Testis (tissue), 2 donors: ENCODE measurements at regions not wholly inside any gene's neighbourhood (a gene's known extent, or its start where the extent isn't known, plus 50 kb on each side); places are given as distances from the start of the nearest gene placed in this dataset.

Source experiments
- DNase-seq: peaks from one replicate; pipeline ENCODE4 v3.0.0-alpha.2; 2019
- H3K27ac ChIP-seq, 2 donors: fragments of 200-600 bp; sonication (generic); one replicate each; pipeline ENCODE4 v1.5.1; 2019
- H3K27me3 ChIP-seq: fragments of 200-600 bp; sonication (generic); one replicate; pipeline ENCODE4 v1.5.1; 2019
- H3K36me3 ChIP-seq: fragments of 200-600 bp; sonication (generic); one replicate; pipeline ENCODE4 v1.5.1; 2017; ENCODE audit warnings: low read depth; ENCODE audit errors: missing control alignments
- H3K4me1 ChIP-seq: fragments of 200-600 bp; sonication (generic); one replicate; pipeline ENCODE4 v1.5.1; 2019
- H3K4me3 ChIP-seq, 2 donors: fragments of 200-600 bp; sonication (generic); one replicate each; pipeline ENCODE4 v1.5.1; 2017 to 2019
- H3K9me3 ChIP-seq: fragments of 200-600 bp; sonication (generic); one replicate; pipeline ENCODE4 v1.5.1; 2017
- POLR2A ChIP-seq: fragments of 450-650 bp; IDR thresholded peaks from one replicate; pipeline ENCODE4 v1.6.1; 2017; ENCODE audit warnings: antibody characterized with exemption, mild to moderate bottlenecking, moderate library complexity
- WGBS, 2 donors: methylation state at CpG; one replicate each; pipeline ENCODE4 v1.1.5; 2018; 5-methylcytosine and 5-hydroxymethylcytosine counted together
- intact Hi-C: fragments of 100-400 bp; cut with DNase I; formaldehyde crosslinking; loops from one replicate; pipeline ENCODE4 v1.15.1; 2023; ENCODE audit warnings: low total_unique reads
- TF ChIP-seq, protein P1 (sequence below), 3 experiments: fragments of 450-650 bp in 2 of 3; fragments of 200-600 bp in 1 of 3; sonication (generic) in 1 of 3; IDR thresholded peaks; one replicate each; pipeline ENCODE4 v1.5.1; 2016 to 2019; ENCODE audit warnings: antibody characterized with exemption in 3 of 3, mild to moderate bottlenecking in 2 of 3, moderate library complexity in 1 of 3

DNA sequence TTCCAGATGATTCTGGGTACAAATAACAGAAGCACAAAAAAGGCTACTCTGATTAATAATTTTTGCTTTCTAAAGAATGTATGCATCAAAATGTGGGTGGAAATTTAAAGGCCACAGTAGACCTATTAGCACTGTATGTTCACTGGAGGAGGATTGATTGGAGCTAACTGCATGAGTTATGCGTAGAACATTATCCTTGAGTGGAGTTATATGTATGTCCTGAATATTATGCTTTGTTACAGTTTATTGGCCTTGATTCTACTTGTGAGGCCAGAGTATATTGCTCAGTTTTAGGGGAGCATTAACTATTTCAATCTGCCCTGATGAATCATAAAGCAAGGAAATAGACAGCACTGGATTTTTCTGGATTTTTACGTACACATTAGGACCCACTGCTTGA lies 87.9 kb downstream of the CDCA7 start:
- Histone ChIP-seq H3K36me3 (no peaks in the 10 kb centered on the region), H3K27me3 (no peaks in the 10 kb centered on the region), H3K27ac (no peak overlapping the region), H3K4me1 (no peaks in the 10 kb centered on the region), H3K4me3 (no peak overlapping the region), H3K9me3 (no peaks in the 10 kb centered on the region)
- intact Hi-C loops, result no loop called here
- DNase-seq, result no peak
- TF ChIP-seq POLR2A, result no peak
- TF ChIP-seq, protein P1, sequence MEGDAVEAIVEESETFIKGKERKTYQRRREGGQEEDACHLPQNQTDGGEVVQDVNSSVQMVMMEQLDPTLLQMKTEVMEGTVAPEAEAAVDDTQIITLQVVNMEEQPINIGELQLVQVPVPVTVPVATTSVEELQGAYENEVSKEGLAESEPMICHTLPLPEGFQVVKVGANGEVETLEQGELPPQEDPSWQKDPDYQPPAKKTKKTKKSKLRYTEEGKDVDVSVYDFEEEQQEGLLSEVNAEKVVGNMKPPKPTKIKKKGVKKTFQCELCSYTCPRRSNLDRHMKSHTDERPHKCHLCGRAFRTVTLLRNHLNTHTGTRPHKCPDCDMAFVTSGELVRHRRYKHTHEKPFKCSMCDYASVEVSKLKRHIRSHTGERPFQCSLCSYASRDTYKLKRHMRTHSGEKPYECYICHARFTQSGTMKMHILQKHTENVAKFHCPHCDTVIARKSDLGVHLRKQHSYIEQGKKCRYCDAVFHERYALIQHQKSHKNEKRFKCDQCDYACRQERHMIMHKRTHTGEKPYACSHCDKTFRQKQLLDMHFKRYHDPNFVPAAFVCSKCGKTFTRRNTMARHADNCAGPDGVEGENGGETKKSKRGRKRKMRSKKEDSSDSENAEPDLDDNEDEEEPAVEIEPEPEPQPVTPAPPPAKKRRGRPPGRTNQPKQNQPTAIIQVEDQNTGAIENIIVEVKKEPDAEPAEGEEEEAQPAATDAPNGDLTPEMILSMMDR (IDR thresholded peaks at IDR 0.05), result no peak
- 93 to 94% methylated on average over 2 of the region's 2 CpGs for WGBS, 2 donors

DNA sequence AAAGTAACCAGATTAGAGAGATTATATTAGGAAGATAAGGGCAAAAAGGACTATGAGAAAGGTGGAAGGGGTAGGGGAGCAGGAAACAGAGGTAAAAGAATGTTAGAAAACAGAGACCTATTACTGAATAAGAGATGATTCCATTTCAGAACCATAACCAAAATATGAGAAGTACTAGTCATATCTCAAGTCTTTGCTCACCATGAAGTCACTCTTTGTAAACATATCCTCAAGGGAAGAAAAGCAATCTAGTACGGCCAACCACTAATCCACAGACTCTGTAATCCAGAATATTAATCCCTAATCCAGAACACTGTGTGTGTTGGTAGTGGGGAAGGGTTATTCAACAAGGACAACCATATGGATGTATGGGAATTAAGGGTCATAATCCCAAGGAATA lies 92.0 kb downstream of the CDCA7 start:
- intact Hi-C loops, result no loop called here
- no peak for TF ChIP-seq POLR2A
- TF ChIP-seq, protein P1 (IDR thresholded peaks at IDR 0.05), result no peak

DNA sequence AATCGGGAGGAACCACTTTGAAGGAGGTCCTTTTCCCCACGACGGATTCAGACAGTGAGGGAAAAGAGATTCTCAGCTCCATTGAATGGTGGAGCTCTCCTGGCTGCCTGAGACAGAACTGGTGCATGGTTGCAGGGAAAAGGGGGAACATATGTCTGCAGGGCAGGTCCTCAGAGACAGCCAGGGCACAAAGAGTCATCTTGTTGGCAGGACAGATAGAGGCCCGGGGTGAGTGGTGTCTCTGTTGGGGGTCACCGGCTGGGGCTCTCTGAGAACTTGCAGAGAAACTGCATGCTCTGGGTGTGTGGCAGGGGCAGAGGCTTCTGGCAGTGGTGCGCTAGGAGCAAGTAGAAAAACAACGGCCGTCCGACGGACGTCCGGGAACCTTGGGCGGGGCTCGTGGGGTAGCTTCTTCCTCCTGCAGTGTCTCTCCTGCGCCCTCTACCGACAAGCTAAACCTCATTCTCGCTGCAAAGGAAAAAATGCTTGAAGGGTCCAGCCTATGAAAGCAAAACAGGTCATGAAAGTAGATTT lies 94.3 kb downstream of the CDCA7 start:
- H3K27ac ChIP-seq, result peak overlapping the region; percentile 29 to 82
- DNase-seq, result peak; percentile 95
- no peaks in the 10 kb centered on the region for H3K4me1 ChIP-seq
- 13 to 21% methylated on average over 17 of the region's 17 CpGs for WGBS, 2 donors
- intact Hi-C loops, result no loop called here
- TF ChIP-seq POLR2A, result no peak
- TF ChIP-seq, protein P1 (IDR thresholded peaks at IDR 0.05), result peak; percentile 50 to 75 (median 74)
- peak overlapping the region; percentile 29 to 36 for H3K4me3 ChIP-seq
- no peaks in the 10 kb centered on the region for H3K27me3 ChIP-seq
- no peaks in the 10 kb centered on the region for H3K9me3 ChIP-seq
- H3K36me3 ChIP-seq, result no peaks in the 10 kb centered on the region

More for the DNA sequence above, 92.0 kb downstream of the CDCA7 start:
- Histone ChIP-seq H3K4me3 (no peak overlapping the region), H3K9me3 (no peaks in the 10 kb centered on the region), H3K27ac (no peak overlapping the region), H3K4me1 (no peaks in the 10 kb centered on the region), H3K27me3 (no peaks in the 10 kb centered on the region), H3K36me3 (no peaks in the 10 kb centered on the region)
- 84 to 96% methylated on average over 1 of the region's 1 CpG for WGBS, 2 donors
- DNase-seq, result no peak

DNA sequence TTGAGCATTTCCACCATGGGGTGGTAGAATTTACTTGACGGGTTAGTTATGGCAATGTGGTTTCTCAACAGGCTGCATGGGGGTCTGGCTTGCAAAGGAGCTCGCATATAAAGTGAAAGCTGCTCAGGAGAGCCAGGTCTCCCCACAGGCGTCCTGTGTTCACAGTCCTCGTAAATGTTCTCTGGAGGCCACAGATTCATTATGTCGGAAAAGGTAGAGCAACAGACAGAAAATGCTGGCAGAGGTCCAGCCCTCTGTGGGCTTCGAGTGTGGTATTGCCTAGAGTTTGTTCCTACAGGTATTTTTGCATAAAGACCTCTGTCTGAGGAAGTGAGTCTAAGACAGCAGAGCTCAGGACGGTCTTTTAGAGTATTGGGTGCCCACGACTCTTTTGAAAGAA lies 96.4 kb downstream of the CDCA7 start:
- intact Hi-C loops, result no loop called here
- Histone ChIP-seq H3K36me3 (no peaks in the 10 kb centered on the region), H3K27me3 (no peaks in the 10 kb centered on the region), H3K4me3 (no peak overlapping the region), H3K9me3 (no peaks in the 10 kb centered on the region), H3K4me1 (no peaks in the 10 kb centered on the region), H3K27ac (no peak overlapping the region)
- 76 to 78% methylated on average over 8 of the region's 8 CpGs for WGBS, 2 donors
- TF ChIP-seq, protein P1 (IDR thresholded peaks at IDR 0.05), result no peak
- no peak for TF ChIP-seq POLR2A
- DNase-seq, result no peak

DNA sequence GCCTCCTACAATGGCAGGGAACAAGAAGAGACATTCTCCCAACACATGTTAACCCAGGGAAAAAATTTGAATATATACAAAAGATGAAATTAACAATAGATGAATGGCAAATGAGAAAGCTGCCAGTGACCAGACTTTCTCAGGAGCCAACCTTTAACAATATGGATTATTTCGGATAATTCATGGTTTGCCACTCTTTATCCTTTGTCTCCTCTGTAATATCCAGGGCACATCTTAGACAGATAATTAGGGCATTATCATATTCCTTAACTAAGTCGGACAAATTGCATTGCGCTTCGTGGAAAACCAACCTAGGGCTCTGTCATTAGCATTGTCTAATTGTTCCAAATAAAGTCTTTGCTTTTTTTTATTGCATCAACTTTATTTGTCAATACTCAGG lies 97.3 kb downstream of the CDCA7 start:
- 88 to 95% methylated on average over 4 of the region's 4 CpGs for WGBS, 2 donors
- DNase-seq, result no peak

More for the DNA sequence above, 97.3 kb downstream of the CDCA7 start:
- no peaks in the 10 kb centered on the region for H3K36me3 ChIP-seq
- H3K27me3 ChIP-seq, result no peaks in the 10 kb centered on the region
- no peaks in the 10 kb centered on the region for H3K4me1 ChIP-seq
- H3K9me3 ChIP-seq, result no peaks in the 10 kb centered on the region
- H3K27ac ChIP-seq, result no peak overlapping the region
- H3K4me3 ChIP-seq, result no peak overlapping the region
- TF ChIP-seq POLR2A, result no peak
- TF ChIP-seq, protein P1 (IDR thresholded peaks at IDR 0.05), result no peak
- intact Hi-C loops, result no loop called here
